GM18507 (cell line): ENCODE measurements at regions not wholly inside any gene's neighbourhood (a gene's known extent, or its start where the extent isn't known, plus 50 kb on each side); places are given as distances from the start of the nearest gene placed in this dataset.
"Not testable (repeated sequence)": the region's sequence is repeated elsewhere in the genome, so short reads cannot be mapped to it uniquely, and the experiment has no call there.

Source experiments
- DNase-seq: peaks from one replicate; pipeline ENCODE4 v3.0.0; 2011; ENCODE audit warnings: low read depth; ENCODE audit not compliant: insufficient read length; ENCODE audit errors: extremely low spot score
- FAIRE-seq: peaks from 2 replicates; lab custom pipeline; 2011; peaks lifted over from hg19 to GRCh38; lab: Jason Lieb, UNC

GRCh38 chr19:28574212-28574611 is 638.7 kb downstream of the UQCRFS1 start:
- FAIRE-seq (no peak), DNase-seq (no peak)

- FAIRE-seq (no peak), DNase-seq (no peak)
These were observed 643.5 kb downstream of the UQCRFS1 start for GRCh38 chr19:28569132-28570131.

- FAIRE-seq (no peak), DNase-seq (no peak)
These were observed 645.1 kb downstream of the UQCRFS1 start for GRCh38 chr19:28567834-28568233.

- FAIRE-seq (no peak), DNase-seq (no peak)
These were observed 648.7 kb downstream of the UQCRFS1 start for GRCh38 chr19:28563964-28564921.

GRCh38 chr19:28560786-28561185 is 652.2 kb downstream of the UQCRFS1 start:
- FAIRE-seq: no peak
- no peak for DNase-seq

- DNase-seq: no peak
These were observed 654.2 kb downstream of the UQCRFS1 start for GRCh38 chr19:28558783-28559182.

GRCh38 chr19:28556371-28556770 is 656.6 kb downstream of the UQCRFS1 start:
- no peak for FAIRE-seq
- DNase-seq: no peak

More at GRCh38 chr19:28558783-28559182, 654.2 kb downstream of the UQCRFS1 start:
- FAIRE-seq: no peak

GRCh38 chr19:28555317-28555716 is 657.6 kb downstream of the UQCRFS1 start:
- DNase-seq (no peak), FAIRE-seq (no peak)

- no peak for FAIRE-seq
- DNase-seq: no peak
These were observed 658.4 kb downstream of the UQCRFS1 start for GRCh38 chr19:28554321-28555091.

GRCh38 chr19:28553764-28554163 is 659.2 kb downstream of the UQCRFS1 start:
- FAIRE-seq (no peak), DNase-seq (no peak)

- FAIRE-seq: no peak
These were observed 659.9 kb downstream of the UQCRFS1 start for GRCh38 chr19:28553005-28553404.

GRCh38 chr19:28549680-28550277 is 663.2 kb downstream of the UQCRFS1 start:
- FAIRE-seq (no peak), DNase-seq (no peak)

More at GRCh38 chr19:28553005-28553404, 659.9 kb downstream of the UQCRFS1 start:
- DNase-seq: no peak

GRCh38 chr19:28546148-28546685 is 666.7 kb downstream of the UQCRFS1 start:
- FAIRE-seq (no peak), DNase-seq (no peak)

GRCh38 chr19:28545397-28545796 is 667.6 kb downstream of the UQCRFS1 start:
- not testable (repeated sequence) for DNase-seq, FAIRE-seq

GRCh38 chr19:28544451-28545261 is 668.3 kb downstream of the UQCRFS1 start:
- no peak for DNase-seq
- no peak for FAIRE-seq

- FAIRE-seq (no peak), DNase-seq (no peak)
These were observed 669.6 kb downstream of the UQCRFS1 start for GRCh38 chr19:28543244-28543776.

- DNase-seq (no peak), FAIRE-seq (no peak)
These were observed 670.3 kb downstream of the UQCRFS1 start for GRCh38 chr19:28542394-28543243.
